H1 (cell line): ENCODE measurements at regions not wholly inside any gene's neighbourhood (a gene's known extent, or its start where the extent isn't known, plus 50 kb on each side); places are given as distances from the start of the nearest gene placed in this dataset.

ENCODE experiments used
- CHD2 ChIP-seq: IDR thresholded peaks from 2 replicates; pipeline ENCODE4 v1.6.1; 2012; ENCODE audit warnings: low read length, improper control_type of control experiment
- EGR1 ChIP-seq: IDR thresholded peaks from 2 replicates; pipeline ENCODE4 v1.6.1; 2011; ENCODE audit warnings: low read depth, low read length, borderline replicate concordance
- SUZ12 ChIP-seq: fragments of 200-600 bp; sonication (generic); IDR thresholded peaks from 2 replicates; pipeline ENCODE4 v1.6.1; 2012; ENCODE audit warnings: mild to moderate bottlenecking, inconsistent platforms, low read length, moderate library complexity, mixed read lengths
- TEAD4 ChIP-seq: IDR thresholded peaks from 2 replicates; pipeline ENCODE4 v1.6.1; 2012; ENCODE audit warnings: low read depth, low read length, inconsistent platforms, mixed read lengths
- TF ChIP-seq, protein P1 (sequence below), 3 experiments: IDR thresholded peaks; 1 replicate in 2 of 3; 2 replicates in 1 of 3; pipeline versions ENCODE4 v1.5.1 to v1.6.1; 2011; ENCODE audit warnings: low read length in 3 of 3, mild to moderate bottlenecking in 3 of 3, inconsistent platforms in 2 of 3, low read depth in 1 of 3, moderate library complexity in 1 of 3; ENCODE audit not compliant: insufficient read depth in 1 of 3; ENCODE audit errors: control extremely low read depth in 1 of 3
- TF ChIP-seq, protein P2 (sequence below): IDR thresholded peaks from 2 replicates; pipeline ENCODE4 v1.6.1; 2012; ENCODE audit warnings: inconsistent platforms

DNA sequence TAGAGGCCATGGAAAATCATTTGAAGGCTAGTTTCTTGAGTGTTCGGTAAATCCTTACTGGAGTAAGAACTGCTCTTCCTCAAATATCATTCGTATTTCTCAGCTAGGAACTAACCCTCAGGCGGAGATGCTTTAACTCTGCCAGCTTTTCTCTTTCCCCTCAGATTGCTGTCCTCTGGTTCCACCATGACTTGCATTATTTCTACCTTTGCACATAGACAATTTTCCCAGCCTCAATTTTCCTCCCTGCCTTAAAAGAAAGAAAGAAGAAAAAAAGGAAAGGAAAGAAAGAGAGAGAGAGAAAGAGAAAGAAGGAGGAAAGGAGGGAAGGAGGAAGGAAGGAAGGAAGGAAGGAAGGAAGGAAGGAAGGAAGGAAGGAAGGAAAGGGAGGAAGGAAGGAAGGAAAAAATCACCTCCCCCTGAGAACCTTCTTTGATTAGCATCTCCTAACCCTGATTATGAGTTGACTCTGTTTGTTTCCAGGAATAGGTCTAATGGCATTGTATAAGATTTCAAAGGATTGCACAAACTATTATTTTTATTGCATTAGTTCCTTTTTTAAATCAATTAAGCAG is 123.3 kb upstream of the FAM204A start (continued):
- no peak for TF ChIP-seq EGR1
- TF ChIP-seq, protein P1, sequence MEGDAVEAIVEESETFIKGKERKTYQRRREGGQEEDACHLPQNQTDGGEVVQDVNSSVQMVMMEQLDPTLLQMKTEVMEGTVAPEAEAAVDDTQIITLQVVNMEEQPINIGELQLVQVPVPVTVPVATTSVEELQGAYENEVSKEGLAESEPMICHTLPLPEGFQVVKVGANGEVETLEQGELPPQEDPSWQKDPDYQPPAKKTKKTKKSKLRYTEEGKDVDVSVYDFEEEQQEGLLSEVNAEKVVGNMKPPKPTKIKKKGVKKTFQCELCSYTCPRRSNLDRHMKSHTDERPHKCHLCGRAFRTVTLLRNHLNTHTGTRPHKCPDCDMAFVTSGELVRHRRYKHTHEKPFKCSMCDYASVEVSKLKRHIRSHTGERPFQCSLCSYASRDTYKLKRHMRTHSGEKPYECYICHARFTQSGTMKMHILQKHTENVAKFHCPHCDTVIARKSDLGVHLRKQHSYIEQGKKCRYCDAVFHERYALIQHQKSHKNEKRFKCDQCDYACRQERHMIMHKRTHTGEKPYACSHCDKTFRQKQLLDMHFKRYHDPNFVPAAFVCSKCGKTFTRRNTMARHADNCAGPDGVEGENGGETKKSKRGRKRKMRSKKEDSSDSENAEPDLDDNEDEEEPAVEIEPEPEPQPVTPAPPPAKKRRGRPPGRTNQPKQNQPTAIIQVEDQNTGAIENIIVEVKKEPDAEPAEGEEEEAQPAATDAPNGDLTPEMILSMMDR (IDR thresholded peaks at IDR 0.05; ENCODE audit: control extremely low read depth in 1 of 3, insufficient read depth in 1 of 3, low read depth in 1 of 3, low read length in 3 of 3) = no peak
- TF ChIP-seq CHD2 = no peak
- no peak for TF ChIP-seq SUZ12
- TF ChIP-seq, protein P2, sequence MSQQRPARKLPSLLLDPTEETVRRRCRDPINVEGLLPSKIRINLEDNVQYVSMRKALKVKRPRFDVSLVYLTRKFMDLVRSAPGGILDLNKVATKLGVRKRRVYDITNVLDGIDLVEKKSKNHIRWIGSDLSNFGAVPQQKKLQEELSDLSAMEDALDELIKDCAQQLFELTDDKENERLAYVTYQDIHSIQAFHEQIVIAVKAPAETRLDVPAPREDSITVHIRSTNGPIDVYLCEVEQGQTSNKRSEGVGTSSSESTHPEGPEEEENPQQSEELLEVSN = no peak
- TF ChIP-seq TEAD4 = no peak
